KMS-11 (cell line): ENCODE measurements at regions not wholly inside any gene's neighbourhood (a gene's known extent, or its start where the extent isn't known, plus 50 kb on each side); places are given as distances from the start of the nearest gene placed in this dataset.

Experiments
- H2AFZ ChIP-seq: fragments of 200-600 bp; sonication (generic); 2 replicates; pipeline ENCODE4 v1.6.1; 2016; ENCODE audit warnings: antibody characterized with exemption, mixed run types, low read depth
- H3K27ac ChIP-seq: fragments of 200-600 bp; sonication (generic); 2 replicates; pipeline ENCODE4 v1.6.1; 2016; ENCODE audit warnings: mild to moderate bottlenecking, mixed run types
- H3K27me3 ChIP-seq: fragments of 200-600 bp; sonication (generic); 2 replicates; pipeline ENCODE4 v1.6.1; 2017; ENCODE audit warnings: mild to moderate bottlenecking, low read depth, mixed run types, moderate library complexity; ENCODE audit not compliant: insufficient read depth
- H3K36me3 ChIP-seq: fragments of 200-600 bp; sonication (generic); 2 replicates; pipeline ENCODE4 v1.6.1; 2017; ENCODE audit warnings: mild to moderate bottlenecking, mixed run types; ENCODE audit not compliant: insufficient read depth
- H3K4me1 ChIP-seq: fragments of 200-600 bp; sonication (generic); 2 replicates; pipeline ENCODE4 v1.6.1; 2016; ENCODE audit warnings: mild to moderate bottlenecking, low read depth, mixed run types; ENCODE audit not compliant: poor library complexity, severe bottlenecking
- H3K4me2 ChIP-seq: fragments of 200-600 bp; sonication (generic); 2 replicates; pipeline ENCODE4 v1.7.0; 2016; ENCODE audit warnings: mild to moderate bottlenecking, mixed run types
- H3K4me3 ChIP-seq: fragments of 200-600 bp; sonication (generic); IDR thresholded peaks from 2 replicates; pipeline ENCODE4 v1.6.1; 2017; ENCODE audit warnings: low read depth, low read length, mixed read lengths; ENCODE audit not compliant: insufficient read depth
- H3K79me2 ChIP-seq: fragments of 200-600 bp; sonication (generic); 2 replicates; pipeline ENCODE4 v1.6.1; 2016; ENCODE audit warnings: low read depth, mixed run types; ENCODE audit not compliant: insufficient read depth
- H3K9ac ChIP-seq: fragments of 200-600 bp; sonication (generic); 2 replicates; pipeline ENCODE4 v1.6.1; 2016; ENCODE audit warnings: mild to moderate bottlenecking, mixed run types
- H4K20me1 ChIP-seq: fragments of 200-600 bp; sonication (generic); 2 replicates; pipeline ENCODE4 v1.6.1; 2016; ENCODE audit warnings: mild to moderate bottlenecking, mixed run types; ENCODE audit not compliant: insufficient read depth
- TF ChIP-seq, protein P1 (sequence below): fragments of 200-600 bp; sonication (generic); conservative IDR thresholded peaks from 2 replicates; pipeline ENCODE4 v1.6.1; 2017; ENCODE audit warnings: low read depth, mild to moderate bottlenecking, antibody characterized with exemption, low read length, moderate library complexity, mixed read lengths

GRCh38 chr6:8240301-8240700, 138.0 kb upstream of the EEF1E1 start:
- no peaks in the 10 kb centered on the region for H3K36me3 ChIP-seq
- no peak overlapping the region for H2AFZ ChIP-seq
- H3K4me2 ChIP-seq = no peak overlapping the region
- H3K27ac ChIP-seq = no peak overlapping the region
- TF ChIP-seq, protein P1, sequence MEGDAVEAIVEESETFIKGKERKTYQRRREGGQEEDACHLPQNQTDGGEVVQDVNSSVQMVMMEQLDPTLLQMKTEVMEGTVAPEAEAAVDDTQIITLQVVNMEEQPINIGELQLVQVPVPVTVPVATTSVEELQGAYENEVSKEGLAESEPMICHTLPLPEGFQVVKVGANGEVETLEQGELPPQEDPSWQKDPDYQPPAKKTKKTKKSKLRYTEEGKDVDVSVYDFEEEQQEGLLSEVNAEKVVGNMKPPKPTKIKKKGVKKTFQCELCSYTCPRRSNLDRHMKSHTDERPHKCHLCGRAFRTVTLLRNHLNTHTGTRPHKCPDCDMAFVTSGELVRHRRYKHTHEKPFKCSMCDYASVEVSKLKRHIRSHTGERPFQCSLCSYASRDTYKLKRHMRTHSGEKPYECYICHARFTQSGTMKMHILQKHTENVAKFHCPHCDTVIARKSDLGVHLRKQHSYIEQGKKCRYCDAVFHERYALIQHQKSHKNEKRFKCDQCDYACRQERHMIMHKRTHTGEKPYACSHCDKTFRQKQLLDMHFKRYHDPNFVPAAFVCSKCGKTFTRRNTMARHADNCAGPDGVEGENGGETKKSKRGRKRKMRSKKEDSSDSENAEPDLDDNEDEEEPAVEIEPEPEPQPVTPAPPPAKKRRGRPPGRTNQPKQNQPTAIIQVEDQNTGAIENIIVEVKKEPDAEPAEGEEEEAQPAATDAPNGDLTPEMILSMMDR = no peak
- H3K4me3 ChIP-seq = no peak overlapping the region
- H3K79me2 ChIP-seq = no peaks in the 10 kb centered on the region
- no peaks in the 10 kb centered on the region for H3K4me1 ChIP-seq
- no peaks in the 10 kb centered on the region for H4K20me1 ChIP-seq
- H3K27me3 ChIP-seq = no peaks in the 10 kb centered on the region
- H3K9ac ChIP-seq = no peak overlapping the region

GRCh38 chr6:8238773-8239683, 136.7 kb upstream of the EEF1E1 start:
- Histone ChIP-seq H4K20me1 (no peaks in the 10 kb centered on the region), H2AFZ (no peak overlapping the region), H3K27me3 (no peaks in the 10 kb centered on the region), H3K4me3 (no peak overlapping the region), H3K4me2 (no peak overlapping the region), H3K36me3 (no peaks in the 10 kb centered on the region), H3K4me1 (no peaks in the 10 kb centered on the region), H3K27ac (no peak overlapping the region), H3K79me2 (no peaks in the 10 kb centered on the region), H3K9ac (no peak overlapping the region)
- TF ChIP-seq, protein P1 = no peak

DNA sequence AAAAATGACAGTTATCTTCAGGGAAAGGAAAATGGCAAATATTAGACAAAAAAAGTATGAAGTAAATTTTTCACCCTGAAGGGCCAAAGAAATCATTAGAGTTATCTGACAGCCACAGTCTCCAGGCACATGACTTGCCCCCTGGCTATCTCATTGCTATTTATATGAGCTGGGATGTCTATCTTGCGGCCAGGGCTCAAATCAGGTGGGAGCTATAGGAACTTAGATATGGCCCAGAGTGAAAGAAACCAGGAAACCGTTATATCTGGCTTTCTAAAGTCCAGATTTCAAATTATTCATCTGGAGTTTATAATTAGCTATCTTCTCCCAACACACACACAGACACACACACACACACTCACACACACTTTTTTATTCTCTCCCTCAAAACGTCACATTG, 135.3 kb upstream of the EEF1E1 start:
- Histone ChIP-seq H3K4me1 (no peaks in the 10 kb centered on the region), H3K27ac (no peak overlapping the region), H3K36me3 (no peaks in the 10 kb centered on the region), H3K27me3 (no peaks in the 10 kb centered on the region), H4K20me1 (no peaks in the 10 kb centered on the region), H2AFZ (no peak overlapping the region), H3K4me2 (no peak overlapping the region), H3K9ac (no peak overlapping the region), H3K79me2 (no peaks in the 10 kb centered on the region), H3K4me3 (no peak overlapping the region)
- TF ChIP-seq, protein P1 = no peak

GRCh38 chr6:8236956-8237355, 134.6 kb upstream of the EEF1E1 start:
- TF ChIP-seq, protein P1 = no peak
- Histone ChIP-seq H2AFZ (no peak overlapping the region), H3K4me3 (no peak overlapping the region), H3K27me3 (no peaks in the 10 kb centered on the region), H3K27ac (no peak overlapping the region), H3K4me1 (no peaks in the 10 kb centered on the region), H3K4me2 (no peak overlapping the region), H3K9ac (no peak overlapping the region), H3K79me2 (no peaks in the 10 kb centered on the region), H4K20me1 (no peaks in the 10 kb centered on the region), H3K36me3 (no peaks in the 10 kb centered on the region)
